Fibroblast of the aortic adventitia (primary cell): ENCODE measurements at regions not wholly inside any gene's neighbourhood (a gene's known extent, or its start where the extent isn't known, plus 50 kb on each side); places are given as distances from the start of the nearest gene placed in this dataset.

Experiments used
- DNase-seq: peaks from one replicate; pipeline ENCODE4 v3.0.0-alpha.2; 2010; ENCODE audit warnings: low read depth
- H3K4me3 ChIP-seq: 2 replicates; pipeline ENCODE4 v1.5.1; 2011; ENCODE audit warnings: low read depth, mild to moderate bottlenecking, control low read depth, low read length, moderate library complexity
- TF ChIP-seq, protein P1 (sequence below): IDR thresholded peaks from 2 replicates; pipeline ENCODE4 v1.5.1; 2011; ENCODE audit warnings: mild to moderate bottlenecking, low read length, control low read depth, inconsistent platforms; ENCODE audit not compliant: insufficient read depth

DNA sequence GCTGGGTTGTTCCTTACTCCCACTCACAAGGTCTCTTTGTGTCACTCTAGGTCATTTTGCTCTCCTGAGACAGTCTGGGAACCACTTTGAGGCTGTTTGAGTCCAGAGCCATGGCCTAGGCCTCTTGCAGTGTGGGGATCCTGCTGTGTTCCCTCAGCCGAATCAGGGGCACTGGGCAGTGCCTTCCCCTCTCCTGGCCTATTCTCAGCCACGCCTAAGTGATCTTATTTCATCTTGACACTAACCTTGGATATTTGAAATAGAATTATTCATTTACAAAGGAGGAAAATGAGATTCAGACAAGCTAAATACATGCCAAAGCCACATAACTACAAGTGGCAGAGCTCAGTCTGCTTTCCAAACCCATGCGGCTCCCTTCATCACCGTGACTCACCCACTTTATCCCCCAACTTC, 557.2 kb upstream of the TBL1XR1 start:
- no peak overlapping the region for H3K4me3 ChIP-seq
- TF ChIP-seq, protein P1, sequence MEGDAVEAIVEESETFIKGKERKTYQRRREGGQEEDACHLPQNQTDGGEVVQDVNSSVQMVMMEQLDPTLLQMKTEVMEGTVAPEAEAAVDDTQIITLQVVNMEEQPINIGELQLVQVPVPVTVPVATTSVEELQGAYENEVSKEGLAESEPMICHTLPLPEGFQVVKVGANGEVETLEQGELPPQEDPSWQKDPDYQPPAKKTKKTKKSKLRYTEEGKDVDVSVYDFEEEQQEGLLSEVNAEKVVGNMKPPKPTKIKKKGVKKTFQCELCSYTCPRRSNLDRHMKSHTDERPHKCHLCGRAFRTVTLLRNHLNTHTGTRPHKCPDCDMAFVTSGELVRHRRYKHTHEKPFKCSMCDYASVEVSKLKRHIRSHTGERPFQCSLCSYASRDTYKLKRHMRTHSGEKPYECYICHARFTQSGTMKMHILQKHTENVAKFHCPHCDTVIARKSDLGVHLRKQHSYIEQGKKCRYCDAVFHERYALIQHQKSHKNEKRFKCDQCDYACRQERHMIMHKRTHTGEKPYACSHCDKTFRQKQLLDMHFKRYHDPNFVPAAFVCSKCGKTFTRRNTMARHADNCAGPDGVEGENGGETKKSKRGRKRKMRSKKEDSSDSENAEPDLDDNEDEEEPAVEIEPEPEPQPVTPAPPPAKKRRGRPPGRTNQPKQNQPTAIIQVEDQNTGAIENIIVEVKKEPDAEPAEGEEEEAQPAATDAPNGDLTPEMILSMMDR, result no peak
- DNase-seq, result no peak

DNA sequence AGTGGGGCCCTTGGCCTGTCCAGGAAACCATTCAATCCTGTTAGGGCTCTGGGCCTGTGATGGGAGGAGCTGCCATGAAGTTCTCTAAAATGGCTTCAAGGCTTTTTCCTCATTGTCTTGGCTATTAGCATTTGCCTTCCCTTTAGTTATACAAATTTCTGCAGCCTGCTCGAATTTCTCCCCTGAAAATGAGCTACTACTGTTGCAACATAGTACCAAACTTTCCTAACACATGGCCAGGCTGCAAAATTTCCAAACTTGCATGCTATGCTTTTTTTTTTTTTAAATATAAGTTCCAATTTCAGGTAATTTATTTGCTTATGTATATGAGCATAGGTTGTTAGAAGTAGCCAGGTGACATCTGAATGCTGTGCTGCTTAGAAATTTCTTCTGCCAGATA, 560.8 kb upstream of the TBL1XR1 start:
- no peak overlapping the region for H3K4me3 ChIP-seq
- peak; percentile 63 for DNase-seq
- TF ChIP-seq, protein P1, result no peak

GRCh38 chr3:177760803-177761202, 563.5 kb upstream of the TBL1XR1 start:
- peak; percentile 40 for DNase-seq
- TF ChIP-seq, protein P1, result no peak
- no peak overlapping the region for H3K4me3 ChIP-seq

GRCh38 chr3:177764377-177764912, 567.2 kb upstream of the TBL1XR1 start:
- DNase-seq, result peak; percentile 67
- TF ChIP-seq, protein P1, result no peak
- H3K4me3 ChIP-seq, result no peak overlapping the region

DNA sequence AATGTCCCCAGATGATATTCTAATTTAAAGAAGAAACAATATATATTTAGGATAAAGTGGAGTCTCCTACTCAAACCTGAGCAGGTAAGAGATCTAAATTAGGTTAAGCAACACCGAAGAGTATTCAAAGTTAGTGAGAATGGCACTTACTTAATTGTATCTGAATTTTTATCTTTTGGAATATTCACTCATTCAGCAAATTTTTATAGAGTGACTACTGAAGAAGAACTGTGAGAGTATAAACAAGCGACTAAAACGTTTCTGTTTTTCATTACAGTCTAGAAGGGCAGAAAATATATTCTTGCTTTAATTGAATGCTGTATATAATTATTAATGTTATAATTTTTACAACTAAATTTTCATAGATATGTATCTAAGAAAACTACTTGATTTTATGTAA, 567.7 kb upstream of the TBL1XR1 start:
- no peak for DNase-seq
- TF ChIP-seq, protein P1, result no peak
- H3K4me3 ChIP-seq, result no peak overlapping the region

DNA sequence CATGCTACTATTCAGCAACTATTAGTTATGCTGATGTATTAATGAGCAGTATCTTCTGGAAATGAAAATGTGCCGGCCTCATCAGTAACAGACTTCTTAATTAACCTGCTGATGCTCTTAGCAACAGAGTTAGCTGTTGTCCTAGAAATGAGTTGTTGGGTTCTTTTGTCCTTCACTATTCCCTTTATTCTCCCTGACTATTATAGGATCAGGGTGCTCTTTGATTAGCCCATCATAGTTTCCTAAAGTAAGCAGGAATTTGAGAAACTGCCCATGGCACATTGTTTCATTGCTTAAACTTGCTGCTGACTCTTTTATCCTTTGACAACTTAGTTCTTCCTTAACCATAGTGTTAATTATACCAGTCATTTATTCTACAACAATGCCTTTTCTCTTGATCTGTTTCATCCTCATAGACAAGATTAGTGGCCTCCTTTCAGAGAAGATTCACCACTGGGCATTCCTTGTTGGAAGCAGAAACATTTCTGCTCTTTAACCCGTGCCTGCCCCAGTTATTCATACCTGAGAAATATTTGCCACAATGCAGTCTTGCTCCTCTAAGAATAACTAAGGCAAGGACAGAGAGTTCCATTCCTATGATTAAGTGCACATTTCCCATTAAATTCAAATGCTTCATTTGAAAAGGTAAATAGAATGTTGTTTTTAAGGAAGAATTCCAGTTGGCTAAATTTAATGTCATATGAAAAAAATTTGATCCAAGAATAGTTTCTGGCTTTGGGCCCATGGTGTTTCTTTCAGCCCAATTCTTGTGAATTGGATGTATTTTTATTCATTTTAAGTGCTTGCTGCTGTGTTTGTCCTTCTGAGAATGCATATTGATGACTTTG, 573.3 kb upstream of the TBL1XR1 start:
- H3K4me3 ChIP-seq, result no peak overlapping the region
- peak; percentile 80 for DNase-seq

More for the DNA sequence above, 573.3 kb upstream of the TBL1XR1 start:
- TF ChIP-seq, protein P1, result no peak
